Muscle of arm (tissue), 1 donor: ENCODE measurements at regions not wholly inside any gene's neighbourhood (a gene's known extent, or its start where the extent isn't known, plus 50 kb on each side); places are given as distances from the start of the nearest gene placed in this dataset.

Experiments used
- DNase-seq: peaks from one replicate; pipeline ENCODE4 v3.0.0-alpha.2; 2013

- no peak for DNase-seq
These were observed 366.4 kb downstream of the SEMA3D start for GRCh38 chr7:84820481-84820880.

GRCh38 chr7:84817016-84817415, 369.8 kb downstream of the SEMA3D start:
- no peak for DNase-seq

GRCh38 chr7:84813376-84813775, 373.5 kb downstream of the SEMA3D start:
- no peak for DNase-seq

GRCh38 chr7:84812021-84812420, 374.8 kb downstream of the SEMA3D start:
- DNase-seq = peak; percentile 24

GRCh38 chr7:84811362-84811761, 375.5 kb downstream of the SEMA3D start:
- peak; percentile 29 for DNase-seq

- no peak for DNase-seq
These were observed 377.0 kb downstream of the SEMA3D start for GRCh38 chr7:84809877-84810276.

GRCh38 chr7:84803979-84804378, 382.9 kb downstream of the SEMA3D start:
- no peak for DNase-seq

GRCh38 chr7:84801396-84801795, 385.5 kb downstream of the SEMA3D start:
- DNase-seq = no peak

- DNase-seq = no peak
These were observed 386.0 kb downstream of the SEMA3D start for GRCh38 chr7:84800846-84801245.

- DNase-seq = no peak
These were observed 387.8 kb downstream of the SEMA3D start for GRCh38 chr7:84799106-84799505.

GRCh38 chr7:84792231-84792893, 394.5 kb downstream of the SEMA3D start:
- DNase-seq = no peak

GRCh38 chr7:84790882-84791281, 396.0 kb downstream of the SEMA3D start:
- peak; percentile 14 for DNase-seq

GRCh38 chr7:84786073-84786472, 400.8 kb downstream of the SEMA3D start:
- DNase-seq = no peak

GRCh38 chr7:84784450-84784849, 402.4 kb downstream of the SEMA3D start:
- DNase-seq = no peak

- no peak for DNase-seq
These were observed 403.6 kb downstream of the SEMA3D start for GRCh38 chr7:84783141-84783778.

- no peak for DNase-seq
These were observed 405.0 kb downstream of the SEMA3D start for GRCh38 chr7:84781838-84782237.

GRCh38 chr7:84780158-84781124, 406.4 kb downstream of the SEMA3D start:
- no peak for DNase-seq

- DNase-seq = no peak
These were observed 429.1 kb downstream of the SEMA3D start for GRCh38 chr7:84757761-84758160.

GRCh38 chr7:84746353-84746752, 440.5 kb downstream of the SEMA3D start:
- peak; percentile 57 for DNase-seq

- DNase-seq = no peak
These were observed 442.5 kb downstream of the SEMA3D start for GRCh38 chr7:84744385-84744784.

- no peak for DNase-seq
These were observed 448.2 kb downstream of the SEMA3D start for GRCh38 chr7:84738583-84739150.

- no peak for DNase-seq
These were observed 451.2 kb downstream of the SEMA3D start for GRCh38 chr7:84735677-84736076.
